GM23338 (cell line): ENCODE measurements at regions not wholly inside any gene's neighbourhood (a gene's known extent, or its start where the extent isn't known, plus 50 kb on each side); places are given as distances from the start of the nearest gene placed in this dataset.

ENCODE experiments used
- CREB1 ChIP-seq: fragments of 250-450 bp; sonication (Bioruptor Pico); IDR thresholded peaks from 2 replicates; pipeline ENCODE4 v1.5.0; 2020; ENCODE audit warnings: low read depth, mild to moderate bottlenecking, moderate library complexity
- CTCF ChIP-seq, 2 experiments: fragments of 200-600 bp in 1 of 2; sonication (generic) in 1 of 2; conservative IDR thresholded peaks; 2 replicates each; pipeline versions ENCODE4 v1.5.1 to v1.6.1; 2016 to 2017; ENCODE audit warnings: antibody characterized with exemption in 2 of 2, low read depth in 2 of 2, mild to moderate bottlenecking in 2 of 2, moderate library complexity in 1 of 2
- ETS1 ChIP-seq: IDR thresholded peaks from 2 replicates; pipeline ENCODE4 v1.6.1; 2016; ENCODE audit warnings: antibody characterized with exemption
- EZH2 ChIP-seq: fragments of 200-600 bp; sonication (generic); IDR thresholded peaks from one replicate; pipeline ENCODE4 v1.8.0; 2017; ENCODE audit warnings: antibody characterized with exemption, mild to moderate bottlenecking, low read depth; ENCODE audit not compliant: unreplicated experiment
- EZH2phosphoT487 ChIP-seq: fragments of 200-600 bp; sonication (generic); IDR thresholded peaks from one replicate; pipeline ENCODE4 v1.8.1; 2018; ENCODE audit warnings: antibody characterized with exemption; ENCODE audit not compliant: unreplicated experiment
- JUNB ChIP-seq: IDR thresholded peaks from one replicate; pipeline ENCODE4 v1.6.1; 2016; ENCODE audit warnings: antibody characterized with exemption; ENCODE audit not compliant: unreplicated experiment
- NANOG ChIP-seq: IDR thresholded peaks from 2 replicates; pipeline ENCODE4 v1.6.1; 2016; ENCODE audit warnings: antibody characterized with exemption, borderline replicate concordance
- POLR2AphosphoS5 ChIP-seq: IDR thresholded peaks from 2 replicates; pipeline ENCODE4 v1.6.1; 2016; ENCODE audit warnings: antibody characterized with exemption, low read depth
- REST ChIP-seq: IDR thresholded peaks from one replicate; pipeline ENCODE4 v1.6.1; 2018; ENCODE audit warnings: antibody characterized with exemption; ENCODE audit not compliant: unreplicated experiment
- STAT1 ChIP-seq: IDR thresholded peaks from one replicate; pipeline ENCODE4 v1.6.1; 2016; ENCODE audit warnings: antibody characterized with exemption; ENCODE audit not compliant: unreplicated experiment
- ZNF114 ChIP-seq: fragments of 250-450 bp; sonication (Bioruptor Pico); IDR thresholded peaks from 2 replicates; pipeline ENCODE4 v1.5.0; 2020; ENCODE audit warnings: mild to moderate bottlenecking, moderate library complexity

GRCh38 chrX:20567108-20567507 lies 300.4 kb upstream of the RPS6KA3 start:
- no peak for TF ChIP-seq CTCF (conservative IDR thresholded peaks at IDR 0.05; ENCODE audit: low read depth in 2 of 2)
- TF ChIP-seq POLR2AphosphoS5, result no peak
- no peak for TF ChIP-seq ZNF114 (CRISPR knock-in tag)
- TF ChIP-seq EZH2, result no peak
- no peak for TF ChIP-seq JUNB
- TF ChIP-seq EZH2phosphoT487, result no peak
- TF ChIP-seq REST, result no peak
- no peak for TF ChIP-seq STAT1
- TF ChIP-seq NANOG, result no peak
- TF ChIP-seq CREB1 (CRISPR knock-in tag), result no peak
- no peak for TF ChIP-seq ETS1
